ENCODE measurements at regions not wholly inside any gene's neighbourhood (a gene's known extent, or its start where the extent isn't known, plus 50 kb on each side); places are given as distances from the start of the nearest gene placed in this dataset.

DNA sequence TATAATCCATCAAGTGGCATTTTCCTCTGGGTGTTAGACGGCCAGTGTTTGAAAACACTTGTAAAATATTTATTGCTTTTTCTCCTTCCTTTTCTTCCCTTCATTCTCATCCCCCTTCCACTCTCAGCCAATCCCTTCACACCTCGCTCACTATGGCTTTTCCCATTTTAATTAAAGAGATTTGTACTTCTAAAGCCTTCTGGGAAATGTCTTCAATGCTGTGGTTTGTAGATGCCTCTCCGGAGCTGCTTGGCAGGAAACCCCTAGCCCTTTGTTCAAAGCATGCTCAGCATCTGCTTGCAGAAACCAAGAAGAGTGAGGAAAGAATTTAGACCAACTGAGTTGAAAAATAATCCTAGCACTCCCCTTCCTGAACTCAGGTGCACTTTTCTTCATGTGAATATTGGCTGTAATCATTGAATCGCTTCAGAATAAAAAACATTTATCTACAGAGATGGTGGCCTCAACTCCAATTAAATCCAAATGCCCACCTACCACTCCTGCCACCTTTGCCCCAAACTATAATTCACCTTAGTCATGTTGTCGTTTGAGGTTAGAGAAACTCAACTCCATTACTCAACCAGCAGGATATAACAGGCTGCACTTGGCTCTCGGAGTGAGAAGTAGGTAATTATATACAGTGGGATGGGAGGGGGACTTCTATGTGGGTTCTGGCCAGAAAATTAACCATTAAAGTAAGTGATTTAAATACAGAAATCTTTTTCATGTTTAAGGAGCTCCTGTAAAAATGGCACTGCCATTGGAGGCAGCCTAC lies 659.4 kb upstream of the CAMK1G start:
- no peak for DNase-seq

DNA sequence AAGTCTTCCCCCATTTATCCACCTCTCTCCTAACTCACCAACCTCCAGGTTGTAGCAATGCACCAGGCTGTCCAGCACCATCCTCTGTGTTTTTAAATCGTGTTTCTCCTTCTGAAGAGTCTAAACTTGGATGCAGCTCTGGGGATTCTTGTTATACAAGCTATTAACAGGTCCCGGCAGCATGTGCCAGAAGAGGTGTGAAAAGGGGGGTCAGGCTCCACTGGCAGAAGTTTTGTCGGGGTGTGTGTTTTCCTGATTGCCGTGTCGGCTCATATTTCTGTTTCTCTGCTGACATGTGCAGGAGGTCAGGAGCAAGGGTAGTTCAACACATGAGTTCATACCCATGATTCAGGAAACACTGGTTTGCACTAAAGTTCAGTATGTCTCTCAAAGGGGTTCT lies 658.6 kb upstream of the CAMK1G start:
- DNase-seq = no peak

DNA sequence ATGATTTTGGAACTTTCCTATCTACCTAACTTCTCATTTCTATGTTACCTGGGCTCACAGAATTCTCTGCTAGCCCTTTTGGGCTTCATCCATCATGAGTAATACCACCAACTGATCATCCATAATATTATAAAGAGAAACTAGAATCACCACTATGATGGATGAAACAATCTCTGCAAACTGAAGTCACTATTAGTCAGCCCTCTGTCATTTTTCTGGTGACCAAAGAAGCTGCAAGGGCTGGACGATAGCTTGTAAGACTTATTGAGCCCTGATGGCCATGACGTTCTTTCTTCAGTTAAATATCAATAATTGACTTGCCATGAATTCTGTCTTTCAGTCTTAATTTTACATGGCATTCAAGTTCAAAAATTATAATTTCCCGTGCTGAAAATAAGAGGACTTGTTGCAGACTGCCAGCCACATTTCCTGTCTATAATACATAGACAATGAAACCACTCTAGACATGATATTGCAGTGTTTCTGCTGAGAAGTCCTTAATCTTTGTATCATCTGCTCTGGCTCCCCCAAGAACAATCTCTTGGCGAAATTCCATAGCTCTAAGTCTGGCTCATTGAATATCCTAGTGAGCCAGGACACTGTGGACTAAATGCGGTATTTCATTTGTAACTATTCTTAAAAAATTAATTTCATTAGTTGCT lies 655.0 kb upstream of the CAMK1G start:
- no peak for DNase-seq

DNA sequence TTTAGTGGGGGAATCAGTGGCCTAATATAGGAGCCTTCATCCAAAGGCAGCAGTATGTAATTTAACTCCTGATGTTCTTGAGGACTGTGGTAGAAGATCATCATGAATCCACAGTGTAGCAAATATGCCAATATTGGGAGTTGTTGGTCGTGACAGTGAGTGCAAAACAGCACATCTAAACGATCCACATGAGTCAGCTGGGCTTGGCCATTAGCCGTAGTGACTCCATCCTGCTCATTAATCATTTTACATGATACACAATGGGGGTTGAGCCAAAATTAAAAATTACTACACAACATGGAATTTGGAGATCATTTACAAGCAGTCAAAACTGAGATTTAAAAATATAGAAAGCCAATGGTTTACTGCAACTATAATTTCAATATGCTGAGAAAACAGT lies 653.9 kb upstream of the CAMK1G start:
- no peak for DNase-seq

DNA sequence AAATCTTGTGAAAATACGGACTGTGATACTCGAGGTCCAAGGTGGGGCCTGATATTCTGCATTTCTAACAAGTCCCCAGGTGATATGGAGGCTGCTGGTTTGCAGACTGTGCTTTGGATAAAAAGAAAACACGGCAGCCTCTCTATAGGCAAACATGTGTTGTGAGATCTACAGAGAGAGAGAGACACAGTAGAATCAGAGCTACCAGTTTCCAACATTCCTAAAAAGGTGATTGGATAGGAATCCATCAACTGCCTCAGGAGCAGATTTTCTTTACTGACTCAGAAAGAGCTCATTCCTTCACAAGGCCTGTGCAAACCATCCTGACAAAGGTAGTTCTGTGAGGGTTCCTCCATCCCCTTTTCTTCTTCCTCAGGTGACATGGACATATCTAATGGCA lies 651.6 kb upstream of the CAMK1G start:
- no peak for DNase-seq

DNA sequence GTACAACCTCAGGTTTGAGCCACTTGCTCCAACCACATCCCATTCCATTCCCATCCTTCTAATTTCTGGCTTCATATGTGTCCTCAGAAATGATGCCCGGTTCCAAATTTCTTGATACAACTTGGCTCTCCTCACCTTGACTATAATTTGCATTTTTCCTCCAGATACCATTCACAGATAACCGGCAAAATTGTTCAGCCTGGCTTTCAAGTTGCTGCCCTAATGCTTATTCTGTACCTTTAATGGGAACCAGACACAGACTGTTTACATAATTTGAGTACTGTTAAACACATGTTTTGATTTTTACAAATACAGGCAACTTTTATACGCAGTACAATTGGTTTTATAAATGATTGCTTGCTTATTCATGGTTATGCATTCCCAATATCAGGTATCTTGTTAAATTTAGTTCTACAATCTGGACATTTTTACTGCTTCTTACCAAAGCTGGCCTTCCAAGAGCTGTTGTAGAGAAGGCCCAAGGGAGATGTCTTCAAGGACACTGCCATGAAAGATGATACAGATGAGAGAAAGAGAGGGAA lies 649.5 kb upstream of the CAMK1G start:
- no peak for DNase-seq

DNA sequence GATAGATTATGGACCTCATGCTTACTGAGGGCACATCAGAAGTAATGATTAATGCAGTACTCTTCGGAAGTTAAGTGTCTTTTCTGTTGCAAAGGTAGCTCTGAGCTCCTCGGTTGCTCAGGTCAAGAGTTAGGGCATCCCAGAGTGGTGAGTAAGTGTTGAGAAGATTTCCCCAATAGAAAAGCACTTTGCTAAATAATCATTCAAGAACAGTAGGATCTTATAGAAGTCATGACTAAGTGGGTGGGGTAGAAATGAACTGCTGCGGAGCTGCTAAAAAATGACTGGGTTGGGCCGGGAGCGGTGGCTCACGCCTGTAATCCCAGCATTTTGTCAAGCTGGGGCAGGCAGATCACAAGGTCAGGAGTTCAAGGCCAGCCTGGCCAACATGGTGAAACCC lies 648.6 kb upstream of the CAMK1G start:
- DNase-seq = no peak

DNA sequence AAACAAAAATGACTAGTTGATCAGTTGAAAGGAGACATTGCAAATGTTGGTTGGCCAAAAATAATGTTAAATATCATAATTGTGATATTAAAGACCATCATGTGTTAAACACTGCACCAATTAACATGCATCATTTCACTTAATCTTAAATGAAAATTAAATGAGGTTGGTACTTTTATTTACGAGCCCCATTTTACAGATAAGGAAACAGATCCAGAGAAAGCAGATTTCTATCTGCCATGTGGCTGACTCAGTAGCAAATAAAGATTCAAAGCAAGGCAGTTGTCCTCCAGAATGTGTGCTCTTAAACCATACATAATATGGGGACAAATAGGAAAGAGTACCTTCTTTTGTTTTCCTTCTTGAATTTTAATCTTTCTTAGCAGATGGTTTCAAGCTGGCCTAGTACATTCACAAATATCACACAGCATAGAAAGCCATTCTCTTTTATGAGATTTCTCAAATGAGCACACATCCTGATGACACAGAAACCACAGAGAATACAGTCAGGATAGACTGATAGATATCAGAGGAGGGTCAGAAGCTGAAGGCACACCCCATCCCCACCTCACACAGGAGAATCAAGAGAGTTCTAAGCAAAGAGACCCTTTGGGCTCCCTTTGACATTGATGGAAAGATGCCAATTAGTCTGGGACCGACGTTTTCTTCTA lies 647.9 kb upstream of the CAMK1G start:
- no peak for DNase-seq

DNA sequence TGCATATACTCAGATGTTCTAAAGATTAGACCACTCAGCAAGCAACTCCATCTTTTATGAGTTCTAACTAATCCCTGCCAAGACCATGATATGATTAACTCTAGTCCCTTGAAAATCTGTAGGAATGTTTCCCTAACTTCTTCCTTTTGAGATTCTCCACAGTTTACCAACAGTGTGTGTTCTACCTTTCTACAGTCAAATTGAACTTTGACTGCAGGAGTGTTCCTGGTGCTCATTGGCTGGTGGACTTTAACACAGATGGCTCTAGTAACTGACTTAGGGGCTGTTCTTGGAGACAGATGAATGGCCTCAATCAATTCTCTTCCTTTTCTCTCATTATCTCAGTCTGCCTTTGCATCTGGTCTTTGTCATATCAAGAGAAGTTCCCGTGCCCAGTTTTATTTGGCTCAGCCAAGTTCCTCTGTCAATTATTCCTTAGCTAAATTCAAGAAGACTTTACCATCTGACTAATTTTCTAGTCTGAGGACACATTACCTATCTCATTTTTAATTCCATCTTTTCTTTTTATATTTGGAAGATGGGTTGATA lies 643.9 kb upstream of the CAMK1G start:
- no peak for DNase-seq

DNA sequence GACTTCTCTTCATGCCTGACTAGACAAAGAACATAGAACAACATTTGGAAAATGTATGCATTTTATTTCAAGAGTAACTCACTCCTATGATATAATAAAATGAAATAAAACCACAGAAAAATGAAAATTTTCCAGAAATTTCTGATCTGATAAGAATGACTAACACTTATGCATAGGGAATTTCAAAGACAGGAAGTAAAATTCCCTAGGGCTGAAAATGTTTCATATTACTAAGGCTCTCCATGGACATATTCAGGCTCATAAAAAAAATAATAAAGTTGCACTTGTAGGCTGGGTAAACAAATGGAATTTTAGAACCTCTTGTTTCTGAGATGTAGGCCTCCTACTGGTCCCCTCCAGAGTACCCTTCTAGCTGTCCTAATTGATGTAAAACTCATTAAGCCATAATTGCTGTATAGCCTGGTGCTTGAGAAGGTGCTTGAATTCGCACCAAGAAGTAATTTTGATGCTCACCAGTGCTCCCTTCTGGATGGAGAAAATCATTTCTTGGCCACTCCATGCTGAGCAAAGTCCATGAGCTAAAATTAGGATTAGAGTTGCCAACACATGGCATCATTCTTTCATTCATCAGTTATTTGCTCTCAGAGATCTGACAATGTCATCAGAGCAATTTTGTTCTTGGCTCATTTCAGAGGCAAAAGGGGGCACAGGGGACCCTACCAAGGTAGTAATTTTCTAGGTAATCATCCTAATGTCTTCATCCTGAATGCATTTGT lies 641.0 kb upstream of the CAMK1G start:
- no peak for DNase-seq

DNA sequence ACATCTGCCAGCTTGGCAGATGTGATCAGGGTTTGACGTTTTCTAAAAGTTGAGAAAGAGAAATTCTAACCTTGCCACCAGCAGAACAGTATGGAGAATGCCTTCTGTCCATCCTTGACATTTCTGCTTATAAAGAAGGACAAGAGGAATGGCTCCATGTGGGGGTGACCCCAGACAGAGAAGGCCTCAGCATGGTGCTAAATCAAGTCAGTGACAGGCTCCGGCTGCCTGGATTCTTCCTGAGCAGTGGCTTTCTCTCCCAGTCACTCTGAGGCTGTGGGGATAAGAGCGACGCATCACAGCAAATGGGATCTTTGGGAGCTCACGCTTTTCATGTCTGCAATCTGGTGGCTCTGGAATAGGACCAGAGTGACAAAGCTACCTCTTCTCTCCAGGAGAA lies 640.2 kb upstream of the CAMK1G start:
- no peak for DNase-seq

DNA sequence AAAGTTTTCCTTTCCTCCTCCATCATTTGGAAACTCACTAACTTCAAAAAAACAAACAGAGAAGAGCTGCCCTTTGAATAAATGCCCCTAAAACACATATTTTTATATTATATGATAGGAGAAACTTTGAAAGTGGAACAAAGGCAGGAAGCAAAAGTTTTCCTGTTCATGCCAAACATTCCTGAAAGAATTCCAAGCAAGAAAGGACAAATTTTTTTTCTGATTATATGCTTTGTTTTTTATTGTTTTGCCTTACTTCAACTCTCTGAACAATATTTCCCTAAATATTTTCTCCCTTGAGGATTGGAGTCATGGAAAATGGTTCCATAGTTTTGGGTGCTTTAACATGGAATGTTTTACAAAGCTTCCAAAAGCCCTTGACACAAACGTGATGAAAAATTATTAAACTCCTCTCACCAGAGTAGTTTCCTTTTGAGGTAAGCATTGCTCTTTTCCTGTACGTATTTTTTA lies 638.5 kb upstream of the CAMK1G start:
- no peak for DNase-seq

DNA sequence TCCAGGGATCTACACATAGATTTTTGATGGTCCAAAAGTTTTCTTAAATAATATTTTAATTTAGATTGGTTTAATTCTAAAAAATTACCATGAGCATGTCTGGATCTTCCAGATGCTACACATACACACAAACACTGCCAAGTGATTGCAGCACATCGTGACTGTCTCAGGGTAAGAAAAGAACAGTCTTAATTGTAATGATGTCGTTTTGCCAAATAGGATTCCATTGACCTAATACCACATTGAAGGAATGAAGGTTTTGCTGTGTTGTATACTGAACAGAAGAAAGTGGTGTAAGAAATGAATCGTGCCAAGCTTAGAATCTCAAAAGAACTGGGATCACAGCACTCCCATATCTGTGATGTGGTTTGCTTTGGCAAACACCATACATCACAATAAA lies 633.3 kb upstream of the CAMK1G start:
- DNase-seq = no peak

DNA sequence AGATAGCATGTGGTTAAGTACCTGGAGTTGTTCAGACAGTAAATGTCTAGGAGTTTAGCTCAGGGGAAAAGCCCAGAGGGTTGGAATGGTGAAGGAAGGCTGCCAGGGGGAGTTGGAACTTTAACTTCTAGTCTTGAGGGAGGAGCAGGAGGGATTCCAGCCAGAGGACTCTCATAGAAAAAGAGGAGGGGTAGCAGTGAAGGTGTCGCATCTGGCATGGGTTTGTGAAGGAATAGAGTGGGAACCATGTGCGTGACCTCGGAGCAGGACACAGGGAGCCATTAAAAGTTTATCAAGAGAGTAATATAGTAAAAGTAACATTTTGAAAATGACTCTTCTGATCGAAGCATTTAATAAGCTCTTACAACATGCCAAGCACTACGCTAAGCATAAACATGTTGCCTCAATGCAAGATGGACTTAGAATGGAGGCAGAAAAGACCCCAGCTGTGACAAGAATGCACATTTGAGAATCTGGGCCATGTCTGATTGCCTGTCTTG lies 632.4 kb upstream of the CAMK1G start:
- DNase-seq = no peak

DNA sequence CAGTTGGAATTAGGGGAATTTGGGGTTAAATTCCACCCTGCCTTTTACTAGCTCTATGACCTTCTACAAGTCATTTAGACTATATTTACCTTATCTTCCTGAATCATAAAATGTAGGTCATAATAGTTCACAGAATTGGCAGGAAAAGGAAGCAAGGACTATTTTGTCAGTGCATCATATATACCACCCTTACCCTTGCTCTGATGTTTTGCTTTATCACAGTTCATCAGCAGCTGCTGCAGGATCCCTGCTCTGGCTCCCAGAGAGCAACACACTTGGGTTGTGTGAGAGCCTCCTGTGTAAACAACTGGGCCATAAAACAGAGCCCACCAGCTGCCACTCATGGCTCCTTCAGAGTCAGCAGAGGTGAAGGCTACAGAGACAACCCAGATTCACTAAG lies 631.6 kb upstream of the CAMK1G start:
- DNase-seq = no peak

DNA sequence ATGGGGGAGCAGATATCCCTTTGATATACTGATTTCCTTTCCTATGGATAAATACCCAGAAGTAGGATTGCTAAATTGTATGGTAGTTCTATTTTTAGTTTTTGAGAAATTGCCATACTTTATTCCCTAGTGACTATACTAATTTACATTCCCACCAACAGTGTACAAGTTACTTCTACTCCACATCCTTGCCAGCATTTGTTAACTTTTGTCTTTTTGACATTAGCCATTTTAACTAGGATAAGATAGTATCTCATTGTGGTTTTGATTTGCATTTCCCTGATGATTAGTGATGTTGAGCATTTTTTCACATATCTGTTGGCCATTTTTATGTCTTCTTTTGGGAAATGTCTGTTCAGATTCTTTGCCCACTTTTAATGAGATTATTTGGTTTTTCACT lies 620.6 kb upstream of the CAMK1G start:
- no peak for DNase-seq

DNA sequence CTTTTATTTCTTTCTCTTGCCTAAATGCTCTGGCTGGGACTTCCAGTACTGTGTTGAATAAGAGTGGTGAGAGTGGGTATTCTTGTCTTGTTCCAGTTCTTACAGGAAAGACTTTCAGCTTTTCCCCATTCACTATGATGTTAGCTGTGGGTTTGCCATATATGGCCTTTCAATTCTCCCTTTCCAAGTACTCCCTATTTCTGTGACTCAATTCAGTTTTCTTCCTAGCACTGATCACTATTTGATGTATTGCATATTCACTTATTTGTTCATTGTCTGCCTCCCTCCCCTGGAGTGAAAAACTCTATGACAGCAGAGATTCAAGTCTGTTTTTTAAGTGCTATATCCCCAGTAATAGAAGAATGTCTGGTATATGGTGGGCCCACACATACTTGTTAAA lies 618.2 kb upstream of the CAMK1G start:
- no peak for DNase-seq

DNA sequence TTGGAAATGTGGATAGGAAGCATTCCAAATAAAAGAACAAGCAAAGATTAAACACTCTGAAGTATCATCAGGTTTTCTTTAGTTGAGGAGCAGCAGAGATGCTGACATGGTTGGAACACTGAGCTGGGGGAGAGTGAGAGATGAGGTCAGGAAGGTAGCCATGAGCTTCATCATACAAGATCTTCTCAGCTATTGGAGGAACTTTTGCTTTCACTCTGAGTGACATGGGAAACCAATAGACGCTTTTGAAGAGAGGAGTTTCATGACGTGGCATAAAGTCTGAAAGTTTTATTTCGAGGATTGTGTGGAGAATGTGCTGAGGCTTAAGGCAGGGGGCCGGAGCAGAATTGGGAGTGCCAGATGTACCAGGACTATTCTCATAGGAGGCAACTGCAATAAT lies 616.2 kb upstream of the CAMK1G start:
- DNase-seq = no peak

DNA sequence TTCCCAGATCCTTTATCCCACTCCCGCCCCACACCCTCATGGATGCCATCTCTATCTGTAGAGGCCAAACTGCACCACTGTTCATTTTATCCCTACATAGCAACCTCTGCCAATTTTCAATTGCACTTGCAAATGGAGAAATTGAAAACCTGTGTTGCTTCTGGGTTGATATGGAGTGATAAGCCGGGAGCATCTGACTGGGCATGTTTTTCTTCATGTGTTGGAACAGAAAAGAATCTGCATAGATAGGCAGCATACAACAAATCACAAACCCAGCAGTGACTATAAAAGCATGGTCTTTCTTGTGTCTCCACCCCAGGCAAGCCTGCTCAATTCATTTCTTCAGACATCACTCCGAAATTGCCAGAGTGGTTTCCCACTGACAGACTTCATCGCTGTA lies 608.8 kb upstream of the CAMK1G start:
- no peak for DNase-seq

DNA sequence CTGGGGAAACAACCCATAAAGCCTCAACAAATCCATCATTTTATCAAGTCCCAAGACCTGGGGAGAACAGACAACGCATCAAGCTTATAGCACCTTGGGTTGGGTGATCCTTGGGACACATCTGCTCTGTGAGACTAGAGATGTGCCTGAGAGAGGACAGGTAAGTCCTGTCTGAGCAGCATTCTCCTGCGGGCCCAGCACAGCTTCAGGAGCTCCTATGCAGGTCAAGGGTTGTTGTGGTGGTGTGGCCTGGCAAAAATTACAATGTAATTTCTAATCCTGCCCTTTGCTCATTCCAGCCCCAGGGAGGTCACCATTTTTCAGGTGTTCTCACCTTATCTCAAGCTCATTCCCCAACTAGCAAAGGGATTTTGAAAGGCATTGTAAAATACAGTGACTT lies 608.1 kb upstream of the CAMK1G start:
- no peak for DNase-seq

DNA sequence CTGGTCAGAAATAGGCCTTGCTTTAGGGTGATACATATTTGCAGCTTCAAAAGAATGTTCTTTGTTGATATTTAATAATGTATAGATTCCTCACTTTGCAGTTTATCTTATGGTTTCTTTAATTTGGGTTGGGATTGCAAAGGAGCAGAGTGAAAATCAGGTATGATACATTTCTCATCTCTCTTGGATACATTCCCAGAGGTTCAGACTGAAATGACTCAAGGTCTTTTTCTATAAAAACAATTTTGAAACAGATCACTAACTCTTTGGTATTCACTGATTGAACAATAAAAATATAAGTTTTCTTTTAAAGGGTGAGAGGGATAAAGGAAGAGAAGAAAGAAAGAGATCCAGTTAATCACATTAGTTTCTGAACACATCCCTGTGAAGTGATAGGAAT lies 606.5 kb upstream of the CAMK1G start:
- no peak for DNase-seq

DNA sequence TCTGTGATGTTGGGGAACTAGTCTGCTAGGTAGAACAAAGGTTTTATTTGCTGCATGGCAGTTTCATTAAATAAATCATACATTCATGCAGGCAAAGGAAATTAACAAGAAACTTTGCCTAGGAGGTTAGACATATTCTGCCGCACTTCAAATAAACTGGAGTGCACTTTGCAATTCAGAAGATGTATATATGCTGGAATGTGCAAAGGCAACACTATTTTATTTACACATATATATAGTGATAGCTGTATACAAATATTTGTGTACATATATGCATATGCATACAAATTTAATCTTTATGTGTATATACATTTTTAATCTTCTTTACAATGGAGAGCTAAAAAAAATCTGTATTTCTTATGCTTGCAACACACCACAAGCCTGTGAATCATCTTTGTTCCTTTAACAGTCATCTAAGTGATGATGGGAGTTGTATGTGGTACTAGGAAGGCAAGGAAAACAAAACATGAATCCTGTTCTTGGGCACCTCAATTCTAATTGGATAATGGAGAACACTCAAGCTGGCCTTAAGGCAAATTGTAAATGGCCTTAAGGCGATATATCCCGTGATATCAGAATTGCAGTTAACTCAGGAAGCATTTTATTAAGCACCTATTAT lies 605.8 kb upstream of the CAMK1G start:
- no peak for DNase-seq

All from NCI-H2029 treated with DMSO at 0.1 percent for 48 hours (cell line).